Activated CD4-positive, alpha-beta memory T cell treated with anti-CD3 and anti-CD28 coated beads, Interleukin-2, amount 10 ng/mL, durations not matched to agents 7 days and 5 days (primary cell): ENCODE measurements at regions not wholly inside any gene's neighbourhood (a gene's known extent, or its start where the extent isn't known, plus 50 kb on each side); places are given as distances from the start of the nearest gene placed in this dataset.
"Not testable (repeated sequence)": the region's sequence is repeated elsewhere in the genome, so short reads cannot be mapped to it uniquely, and the experiment has no call there.

Source experiments
- CTCF ChIA-PET: fragments of 350-600 bp; sonication (Branson Sonifier 250); formaldehyde crosslinking; loops from one replicate; lab custom pipeline; 2021; ENCODE audit warnings: antibody characterized with exemption, inconsistent platforms; lab: Charles Lee
- POLR2A ChIA-PET: fragments of 350-600 bp; sonication (Branson Sonifier 250); formaldehyde crosslinking; loops from one replicate; lab custom pipeline; 2021; ENCODE audit warnings: antibody characterized with exemption; lab: Charles Lee
- DNase-seq: peaks from one replicate; pipeline ENCODE4 v3.0.0-alpha.2; 2020
- H3K27ac Mint-ChIP-seq: one replicate; pipeline ENCODE4 v1.8.0; 2021; ENCODE audit warnings: mild to moderate bottlenecking, mixed read lengths
- H3K27me3 Mint-ChIP-seq: one replicate; pipeline ENCODE4 v1.8.0; 2021; ENCODE audit warnings: mixed read lengths
- H3K36me3 Mint-ChIP-seq: one replicate; pipeline ENCODE4 v1.8.0; 2021; ENCODE audit warnings: low read depth, mixed read lengths
- H3K4me1 Mint-ChIP-seq: one replicate; pipeline ENCODE4 v1.8.0; 2021; ENCODE audit warnings: mixed read lengths
- H3K4me3 Mint-ChIP-seq: one replicate; pipeline ENCODE4 v1.8.0; 2021; ENCODE audit warnings: mild to moderate bottlenecking, mixed read lengths
- H3K9me3 Mint-ChIP-seq: one replicate; pipeline ENCODE4 v1.8.0; 2021; ENCODE audit warnings: mixed read lengths

DNA sequence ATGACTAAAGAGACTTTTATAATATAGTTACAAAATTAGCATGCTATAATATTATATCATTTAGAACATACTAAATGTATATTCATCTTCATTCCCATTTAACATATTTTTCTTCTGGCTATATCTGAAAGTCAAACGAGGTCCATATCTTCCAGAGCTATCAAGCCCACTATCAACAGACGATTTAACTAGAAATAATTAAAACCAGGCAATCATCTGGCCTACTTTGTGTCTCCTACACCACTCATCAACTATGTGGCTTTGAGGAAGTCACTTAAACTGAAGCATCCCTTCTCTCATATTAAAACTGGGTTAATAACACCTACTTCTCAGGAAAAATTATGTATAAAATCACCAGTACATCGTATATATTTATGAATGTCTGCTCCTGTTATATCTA is 1330.5 kb upstream of the PABPC4L start:
- no peaks in the 10 kb centered on the region for H3K36me3 Mint-ChIP-seq

DNA sequence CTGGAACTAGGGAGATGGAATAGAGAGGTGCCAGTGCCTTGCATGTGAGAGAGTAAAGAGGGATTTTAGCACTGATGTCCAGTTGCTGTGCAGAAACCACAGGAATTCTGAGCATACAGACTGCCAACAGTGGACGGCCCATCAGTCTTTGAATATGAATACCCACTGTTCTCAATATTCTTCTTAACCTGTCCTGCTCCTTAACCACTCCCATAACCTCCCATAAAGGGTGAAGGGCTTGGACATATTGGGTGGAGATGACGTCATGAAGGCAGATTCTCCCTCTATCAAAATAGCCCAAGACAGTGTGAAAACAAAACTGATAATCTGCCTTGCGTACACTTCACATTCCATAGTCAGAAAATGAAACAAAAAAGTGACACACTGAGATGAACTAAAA is 1313.7 kb upstream of the PABPC4L start:
- POLR2A ChIA-PET, result no interaction called here
- Mint-ChIP-seq H3K36me3 (no peaks in the 10 kb centered on the region), H3K4me3 (no peak overlapping the region), H3K4me1 (no peaks in the 10 kb centered on the region), H3K27me3 (no peaks in the 10 kb centered on the region), H3K27ac (no peak overlapping the region), H3K9me3 (no peaks in the 10 kb centered on the region)
- DNase-seq, result no peak
- CTCF ChIA-PET, result no interaction called here

More for the DNA sequence above, 1330.5 kb upstream of the PABPC4L start:
- POLR2A ChIA-PET, result no interaction called here
- no peaks in the 10 kb centered on the region for H3K27me3 Mint-ChIP-seq
- H3K27ac Mint-ChIP-seq, result no peak overlapping the region
- H3K9me3 Mint-ChIP-seq, result peaks cover 5% of the 10 kb centered on the region
- DNase-seq, result no peak
- no peaks in the 10 kb centered on the region for H3K4me1 Mint-ChIP-seq
- no peak overlapping the region for H3K4me3 Mint-ChIP-seq
- CTCF ChIA-PET, result no interaction called here

DNA sequence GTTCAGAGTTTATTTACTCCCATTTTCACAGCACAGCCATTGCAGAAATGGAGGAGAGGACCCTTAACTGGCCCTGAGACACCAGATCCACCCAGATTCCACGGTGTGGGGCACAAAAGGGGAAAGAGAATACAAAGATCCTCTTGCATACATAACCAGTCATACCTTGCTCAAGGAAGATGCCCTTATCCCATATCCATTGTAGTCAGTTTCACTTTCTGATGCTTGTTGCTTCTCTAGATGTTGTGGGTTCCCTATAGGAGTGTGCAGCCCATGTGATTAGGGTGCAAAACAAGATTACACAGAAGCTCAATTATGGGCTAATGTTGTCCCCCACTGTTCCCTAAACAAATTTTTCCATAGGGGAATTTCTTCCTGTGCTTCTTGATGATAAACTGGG is 1309.0 kb upstream of the PABPC4L start:
- H3K36me3 Mint-ChIP-seq, result no peaks in the 10 kb centered on the region
- no peak overlapping the region for H3K4me3 Mint-ChIP-seq
- H3K27me3 Mint-ChIP-seq, result no peaks in the 10 kb centered on the region
- no peak for DNase-seq
- ChIA-PET CTCF (no interaction called here), POLR2A (no interaction called here)
- no peak overlapping the region for H3K27ac Mint-ChIP-seq
- peaks cover 2% of the 10 kb centered on the region for H3K9me3 Mint-ChIP-seq
- no peaks in the 10 kb centered on the region for H3K4me1 Mint-ChIP-seq

DNA sequence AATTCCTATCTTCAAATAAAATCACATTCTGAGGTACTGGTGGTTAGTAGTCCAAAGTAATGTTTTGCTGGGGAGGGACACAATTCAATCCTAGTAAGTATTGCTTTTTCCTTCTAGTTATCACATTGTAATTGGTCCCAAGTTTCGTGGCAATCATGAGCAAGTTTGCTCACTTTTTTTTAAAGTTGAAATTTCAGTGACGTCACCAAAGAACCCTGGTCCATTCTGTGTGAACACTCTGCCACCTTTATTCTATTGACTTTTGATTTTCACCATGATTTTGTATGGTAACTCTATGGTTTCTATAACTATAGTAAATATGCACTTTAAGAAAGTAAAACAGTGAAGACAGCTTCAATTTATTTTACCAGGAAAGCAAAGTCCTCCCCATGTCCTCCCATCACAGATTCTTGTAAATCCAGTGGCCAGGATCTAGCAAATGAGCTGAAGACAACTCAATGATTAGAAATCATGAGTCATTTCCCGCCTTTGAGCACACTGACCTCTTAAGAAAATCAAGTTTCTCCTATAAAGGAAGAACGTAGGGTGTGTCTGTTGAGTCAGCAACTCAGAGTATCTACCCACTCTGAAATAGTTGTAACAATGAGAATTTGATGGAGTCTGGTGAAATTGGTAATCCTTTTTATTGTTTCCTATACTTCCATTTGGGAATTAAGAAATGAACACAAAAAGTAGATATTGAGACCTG is 1306.6 kb upstream of the PABPC4L start:
- Mint-ChIP-seq H3K27ac (no peak overlapping the region), H3K9me3 (peaks cover 2% of the 10 kb centered on the region), H3K27me3 (no peaks in the 10 kb centered on the region), H3K4me3 (no peak overlapping the region), H3K4me1 (no peaks in the 10 kb centered on the region), H3K36me3 (no peaks in the 10 kb centered on the region)
- POLR2A ChIA-PET, result no interaction called here
- no peak for DNase-seq
- CTCF ChIA-PET, result no interaction called here

DNA sequence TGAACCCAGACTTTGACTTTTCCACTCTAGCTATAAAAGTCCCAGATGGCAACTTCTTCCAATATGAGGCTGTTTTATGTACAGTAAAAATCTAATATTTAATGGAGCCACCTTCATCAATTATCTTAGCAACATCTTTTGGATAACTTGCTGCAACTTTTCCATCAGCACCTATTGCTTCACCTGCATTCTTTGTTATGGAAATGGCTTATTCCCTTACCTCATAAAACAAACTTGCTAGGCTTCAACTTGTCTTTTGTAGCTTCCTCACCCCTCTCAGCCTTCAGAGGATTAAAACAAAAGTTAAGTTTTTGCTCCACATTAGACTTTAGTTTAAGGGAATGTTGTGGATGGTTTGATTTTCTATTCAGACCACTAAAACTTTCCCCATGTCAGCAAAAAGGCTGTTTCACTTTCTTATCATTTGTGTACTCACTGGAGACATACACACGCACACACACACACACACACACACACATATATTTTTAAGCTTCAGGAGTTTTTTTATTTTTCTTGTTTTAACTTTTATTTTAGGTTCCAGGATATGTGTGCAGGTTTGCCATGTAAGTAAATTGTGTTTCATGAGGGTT is 1296.1 kb upstream of the PABPC4L start:
- CTCF ChIA-PET, result no interaction called here
- Mint-ChIP-seq H3K4me3 (no peak overlapping the region), H3K4me1 (no peaks in the 10 kb centered on the region), H3K9me3 (peaks cover 4% of the 10 kb centered on the region), H3K27me3 (no peaks in the 10 kb centered on the region), H3K27ac (no peak overlapping the region), H3K36me3 (no peaks in the 10 kb centered on the region)
- no peak for DNase-seq
- POLR2A ChIA-PET, result no interaction called here

DNA sequence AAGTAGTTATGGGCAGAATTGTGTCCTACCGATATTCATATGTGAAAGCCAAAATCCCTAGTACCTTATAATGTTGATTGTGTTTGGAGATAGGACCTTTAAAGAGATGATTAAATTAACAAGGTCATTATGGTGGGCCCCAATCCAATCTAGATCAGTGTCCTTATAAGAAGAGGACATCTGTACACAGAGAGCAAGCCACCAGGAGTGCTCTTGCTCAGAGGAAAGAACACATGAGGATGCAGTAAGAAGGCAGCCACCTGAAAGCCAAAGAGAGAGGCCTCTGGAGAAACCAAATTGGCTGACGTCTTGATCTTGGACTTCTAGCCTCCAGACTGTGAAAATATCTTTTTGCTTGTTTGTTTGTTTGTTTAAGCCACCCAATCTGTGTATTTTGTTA is 1290.8 kb upstream of the PABPC4L start:
- ChIA-PET POLR2A (no interaction called here), CTCF (no interaction called here)
- no peak overlapping the region for H3K27ac Mint-ChIP-seq
- H3K4me3 Mint-ChIP-seq, result no peak overlapping the region
- no peak for DNase-seq
- H3K4me1 Mint-ChIP-seq, result no peaks in the 10 kb centered on the region
- H3K36me3 Mint-ChIP-seq, result no peaks in the 10 kb centered on the region
- H3K27me3 Mint-ChIP-seq, result no peaks in the 10 kb centered on the region
- no peaks in the 10 kb centered on the region for H3K9me3 Mint-ChIP-seq

DNA sequence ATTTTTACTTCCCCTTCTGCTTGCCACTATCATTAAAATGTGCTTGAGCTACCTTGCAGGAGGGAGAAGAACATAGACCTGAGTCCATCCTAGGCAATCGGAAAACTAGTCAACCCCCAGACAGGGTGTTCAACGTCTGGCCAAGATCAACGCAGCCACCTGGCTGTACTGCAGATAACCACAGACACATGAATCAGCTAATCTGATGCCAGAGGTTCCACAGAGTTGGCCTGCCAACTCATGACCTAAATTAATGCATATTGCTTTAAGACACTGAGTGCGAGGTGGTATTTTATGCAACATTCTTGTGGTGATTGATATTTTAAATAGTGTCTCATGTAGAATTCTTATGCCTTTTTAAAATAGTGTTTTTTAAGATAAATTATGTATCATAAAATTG is 1283.8 kb upstream of the PABPC4L start:
- CTCF ChIA-PET, result no interaction called here
- Mint-ChIP-seq H3K27me3 (no peaks in the 10 kb centered on the region), H3K4me3 (no peak overlapping the region)

DNA sequence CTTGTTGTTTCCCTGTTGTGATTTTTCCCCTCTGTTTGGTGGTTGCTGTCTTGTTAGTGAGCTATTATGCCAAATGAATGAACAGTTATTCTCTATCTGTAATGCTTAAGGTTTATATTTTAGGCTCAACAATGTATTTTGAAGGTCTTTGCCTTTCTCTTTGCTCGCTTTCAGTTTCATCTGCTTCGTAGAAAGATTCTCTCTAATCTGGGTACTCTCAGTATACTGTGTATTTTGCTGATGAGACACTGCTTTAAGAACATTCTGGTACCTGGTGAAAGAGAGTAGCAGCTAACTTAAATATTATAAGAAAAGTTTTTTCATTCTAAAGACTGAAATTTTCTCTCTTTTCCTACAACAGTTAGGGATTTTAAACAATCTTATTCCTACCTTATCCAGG is 1274.7 kb upstream of the PABPC4L start:
- Mint-ChIP-seq H3K9me3 (peaks cover 6% of the 10 kb centered on the region), H3K27ac (no peak overlapping the region)
- CTCF ChIA-PET, result no interaction called here

More for the DNA sequence above, 1283.8 kb upstream of the PABPC4L start:
- Mint-ChIP-seq H3K36me3 (no peaks in the 10 kb centered on the region), H3K4me1 (no peaks in the 10 kb centered on the region), H3K27ac (no peak overlapping the region), H3K9me3 (peaks cover 5% of the 10 kb centered on the region)
- DNase-seq, result no peak
- POLR2A ChIA-PET, result no interaction called here

DNA sequence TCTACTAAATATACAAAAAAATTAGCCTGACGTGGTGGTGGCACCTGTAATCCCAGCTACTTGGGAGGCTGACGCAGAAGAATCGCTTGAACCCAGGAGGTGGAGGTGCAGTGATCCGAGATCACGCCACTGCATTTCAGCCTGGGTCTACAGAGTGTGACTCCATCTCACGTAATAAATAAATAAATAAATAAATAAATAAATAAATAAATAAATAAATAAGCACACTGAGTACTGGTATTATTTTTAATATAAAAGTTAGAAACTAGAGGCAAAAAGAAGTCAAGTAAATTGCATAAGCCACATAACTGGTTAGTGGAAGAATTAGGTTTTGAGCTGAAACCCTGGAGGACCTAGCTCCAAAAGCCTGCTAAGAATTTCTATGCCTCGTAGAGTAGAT is 1262.7 kb upstream of the PABPC4L start:
- Mint-ChIP-seq H3K9me3 (peaks cover 5% of the 10 kb centered on the region), H3K36me3 (no peaks in the 10 kb centered on the region), H3K27ac (no peak overlapping the region), H3K4me3 (no peak overlapping the region), H3K27me3 (no peaks in the 10 kb centered on the region), H3K4me1 (no peaks in the 10 kb centered on the region)
- ChIA-PET POLR2A (no interaction called here), CTCF (no interaction called here)
- no peak for DNase-seq

More for the DNA sequence above, 1274.7 kb upstream of the PABPC4L start:
- Mint-ChIP-seq H3K36me3 (no peaks in the 10 kb centered on the region), H3K27me3 (no peaks in the 10 kb centered on the region), H3K4me1 (no peaks in the 10 kb centered on the region), H3K4me3 (no peak overlapping the region)
- POLR2A ChIA-PET, result no interaction called here
- DNase-seq, result no peak

DNA sequence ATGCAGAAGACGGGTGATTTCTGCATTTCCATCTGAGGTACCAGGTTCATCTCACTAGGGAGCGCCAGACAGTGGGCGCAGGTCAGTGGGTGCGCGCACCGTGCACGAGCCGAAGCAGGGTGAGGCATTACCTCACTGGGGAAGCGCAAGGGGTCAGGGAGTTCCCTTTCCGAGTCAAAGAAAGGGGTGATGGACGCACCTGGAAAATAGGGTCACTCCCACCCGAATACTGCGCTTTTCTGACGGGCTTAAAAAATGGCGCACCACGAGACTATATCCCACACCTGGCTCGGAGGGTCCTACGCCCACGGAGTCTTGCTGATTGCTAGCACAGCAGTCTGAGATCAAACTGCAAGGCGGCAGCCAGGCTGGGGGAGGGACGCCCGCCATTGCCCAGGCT is 1246.0 kb upstream of the PABPC4L start:
- H3K27me3 Mint-ChIP-seq, DNase-seq, H3K36me3 Mint-ChIP-seq, POLR2A ChIA-PET, H3K9me3 Mint-ChIP-seq, H3K27ac Mint-ChIP-seq, CTCF ChIA-PET, H3K4me1 Mint-ChIP-seq, H3K4me3 Mint-ChIP-seq: not testable (repeated sequence)

DNA sequence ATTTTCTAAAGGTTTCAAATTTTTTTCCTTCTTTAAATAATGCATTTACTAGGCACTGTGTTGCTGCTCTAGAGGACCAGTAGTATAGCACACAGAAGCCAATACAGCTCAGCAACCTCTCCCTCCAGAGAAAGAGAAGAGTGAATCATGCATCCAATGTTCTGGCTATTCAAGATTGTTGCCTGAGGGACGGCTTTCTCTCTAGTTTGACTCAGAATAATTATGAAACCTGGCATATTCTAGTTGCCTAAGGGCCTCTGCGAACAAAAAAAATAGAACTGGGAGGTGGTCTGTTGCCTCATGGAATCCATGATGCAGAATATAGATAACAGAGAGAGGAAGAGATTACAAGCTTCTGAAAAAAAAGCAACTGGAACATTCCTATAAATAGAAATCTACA is 1233.3 kb upstream of the PABPC4L start:
- Mint-ChIP-seq H3K27me3 (no peaks in the 10 kb centered on the region), H3K4me3 (no peak overlapping the region), H3K9me3 (peaks cover 4% of the 10 kb centered on the region), H3K4me1 (no peaks in the 10 kb centered on the region), H3K36me3 (no peaks in the 10 kb centered on the region), H3K27ac (no peak overlapping the region)
- no peak for DNase-seq
- ChIA-PET CTCF (no interaction called here), POLR2A (no interaction called here)

DNA sequence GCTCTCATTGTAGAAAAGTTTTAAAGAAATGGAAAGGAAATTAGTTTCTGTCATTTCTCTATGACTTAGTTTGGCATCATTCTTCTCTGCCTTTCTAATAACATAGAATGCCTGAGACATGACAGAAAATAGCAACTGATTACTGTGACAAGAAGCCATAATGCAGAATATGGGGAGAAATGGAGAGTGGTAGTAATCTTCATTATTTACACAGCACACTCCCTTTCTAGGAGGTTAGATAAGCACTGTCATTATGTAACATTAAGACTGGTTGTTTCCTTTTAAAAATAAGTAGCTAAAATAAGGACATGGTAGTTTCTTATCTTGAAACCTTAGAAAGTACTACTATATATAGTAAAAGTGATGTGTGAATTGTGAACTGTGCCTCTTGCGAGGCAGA is 1227.9 kb upstream of the PABPC4L start:
- POLR2A ChIA-PET, result no interaction called here

DNA sequence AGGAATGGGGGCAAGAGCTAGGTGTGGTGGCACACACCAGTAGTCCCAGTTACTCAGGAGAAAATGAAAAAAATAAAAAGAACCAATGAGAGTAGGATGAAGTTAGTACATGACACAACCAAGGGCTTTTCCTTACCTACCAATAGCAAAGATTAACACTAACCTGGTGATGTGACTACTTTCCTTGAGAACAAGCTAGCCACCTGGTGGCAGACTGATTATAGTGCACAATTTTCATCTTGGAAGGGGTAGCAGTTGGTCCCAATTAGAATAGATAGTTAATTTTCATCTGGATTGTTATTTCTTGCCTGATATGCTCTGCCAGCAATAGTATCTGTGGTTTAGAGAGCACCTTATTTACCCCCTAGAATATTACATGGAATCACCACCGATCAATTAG is 1216.8 kb upstream of the PABPC4L start:
- Mint-ChIP-seq H3K4me3 (no peak overlapping the region), H3K27ac (no peak overlapping the region), H3K36me3 (no peaks in the 10 kb centered on the region), H3K9me3 (peaks cover 9% of the 10 kb centered on the region), H3K4me1 (no peaks in the 10 kb centered on the region), H3K27me3 (no peaks in the 10 kb centered on the region)
- no peak for DNase-seq
- ChIA-PET POLR2A (no interaction called here), CTCF (no interaction called here)

More for the DNA sequence above, 1227.9 kb upstream of the PABPC4L start:
- no peak overlapping the region for H3K4me3 Mint-ChIP-seq
- no peak overlapping the region for H3K27ac Mint-ChIP-seq
- no peaks in the 10 kb centered on the region for H3K4me1 Mint-ChIP-seq
- no peaks in the 10 kb centered on the region for H3K36me3 Mint-ChIP-seq
- DNase-seq, result no peak
- H3K27me3 Mint-ChIP-seq, result no peaks in the 10 kb centered on the region
- H3K9me3 Mint-ChIP-seq, result peaks cover 4% of the 10 kb centered on the region
- CTCF ChIA-PET, result no interaction called here

DNA sequence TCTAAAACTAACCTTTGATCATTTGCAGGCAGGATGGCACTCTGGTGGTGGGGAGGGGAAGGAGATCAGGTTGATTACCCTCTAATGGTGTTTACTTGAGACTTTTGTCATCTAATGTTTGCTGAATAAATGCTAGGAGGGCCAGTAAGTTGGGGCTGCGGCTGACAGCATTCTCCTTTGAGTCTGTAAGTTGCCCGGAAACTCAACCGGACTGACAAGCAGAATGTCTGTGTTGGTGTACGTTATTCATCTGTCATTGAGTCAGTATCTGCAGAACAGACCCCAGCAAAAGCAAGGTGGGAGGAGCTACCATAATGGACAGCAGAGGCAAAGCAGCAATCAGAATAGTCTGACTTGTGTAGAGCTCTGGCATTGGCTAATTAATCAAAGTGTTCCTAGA is 1210.6 kb upstream of the PABPC4L start:
- Mint-ChIP-seq H3K4me3 (no peak overlapping the region), H3K27me3 (no peaks in the 10 kb centered on the region), H3K4me1 (no peaks in the 10 kb centered on the region), H3K27ac (no peak overlapping the region), H3K36me3 (no peaks in the 10 kb centered on the region), H3K9me3 (peaks cover 20% of the 10 kb centered on the region)
- no peak for DNase-seq
- ChIA-PET POLR2A (no interaction called here), CTCF (no interaction called here)
